A673 (cell line): ENCODE measurements at regions not wholly inside any gene's neighbourhood (a gene's known extent, or its start where the extent isn't known, plus 50 kb on each side); places are given as distances from the start of the nearest gene placed in this dataset.

Experiments used
- BruUV-seq: library from RNA; stranded (reverse); fragments of 400-500 nt; replicated peaks from 2 replicates; lab custom pipeline; 2021; lab: Mats Ljungman, UMichigan
- CTCF ChIA-PET: fragments of 300-600 bp; sonication (Branson Sonifier 250); formaldehyde crosslinking; loops from one replicate; lab custom pipeline; 2022; ENCODE audit warnings: antibody characterized with exemption; lab: Charles Lee
- POLR2A ChIA-PET: fragments of 300-600 bp; sonication (Branson Sonifier 250); formaldehyde crosslinking; loops from one replicate; lab custom pipeline; 2022; ENCODE audit warnings: antibody characterized with exemption; ENCODE audit not compliant: low non-redundant PET; lab: Charles Lee
- DNase-seq: peaks from one replicate; pipeline ENCODE4 v3.0.0-alpha.2; 2015; ENCODE audit warnings: low spot score
- H3K27ac ChIP-seq: fragments of 200-600 bp; sonication (generic); 2 replicates; pipeline ENCODE4 v1.5.1; 2016; ENCODE audit warnings: mixed run types, low read depth, mild to moderate bottlenecking, mixed read lengths, antibody characterized with exemption, low read length; ENCODE audit not compliant: poor library complexity, severe bottlenecking
- H3K27me3 ChIP-seq: fragments of 200-600 bp; sonication (generic); replicated peaks from 2 replicates; pipeline ENCODE4 v1.6.1; 2017; ENCODE audit warnings: mixed run types, low read depth, mild to moderate bottlenecking, mixed read lengths, antibody characterized with exemption, low read length; ENCODE audit not compliant: insufficient read depth, poor library complexity
- H3K36me3 ChIP-seq: fragments of 200-600 bp; sonication (generic); 2 replicates; pipeline ENCODE4 v1.6.1; 2016; ENCODE audit warnings: mixed run types, mild to moderate bottlenecking, mixed read lengths, antibody characterized with exemption, low read length; ENCODE audit not compliant: insufficient read depth, poor library complexity, severe bottlenecking
- H3K4me1 ChIP-seq: fragments of 200-600 bp; sonication (generic); 2 replicates; pipeline ENCODE4 v1.6.1; 2017; ENCODE audit warnings: mixed run types, mild to moderate bottlenecking, mixed read lengths, antibody characterized with exemption, low read length; ENCODE audit not compliant: insufficient read depth, poor library complexity, severe bottlenecking
- H3K4me3 ChIP-seq: fragments of 200-600 bp; sonication (generic); 2 replicates; pipeline ENCODE4 v1.5.1; 2016; ENCODE audit warnings: low read depth, mixed run types, mild to moderate bottlenecking, mixed read lengths, low read length; ENCODE audit not compliant: poor library complexity, severe bottlenecking
- H3K9me3 ChIP-seq: fragments of 200-600 bp; sonication (generic); 2 replicates; pipeline ENCODE4 v1.6.1; 2016; ENCODE audit warnings: mixed run types, low read depth, mild to moderate bottlenecking, mixed read lengths, antibody characterized with exemption, low read length; ENCODE audit not compliant: poor library complexity, severe bottlenecking
- CTCF ChIP-seq: fragments of 300-800, 200-600 bp; sonication (generic); conservative IDR thresholded peaks from 2 replicates; pipeline ENCODE4 v1.5.1; 2017; ENCODE audit warnings: low read depth, mild to moderate bottlenecking, antibody characterized with exemption, low read length, moderate library complexity, mixed read lengths
- EZH2 ChIP-seq: fragments of 200-600 bp; sonication (generic); IDR thresholded peaks from 2 replicates; pipeline ENCODE4 v1.6.1; 2017; ENCODE audit warnings: borderline replicate concordance, low read depth, mild to moderate bottlenecking, mixed read lengths, antibody characterized with exemption, low read length; ENCODE audit not compliant: poor library complexity, severe bottlenecking
- intact Hi-C: fragments of 100-400 bp; cut with micrococcal nuclease; formaldehyde crosslinking; loops from one replicate; pipeline ENCODE4 v1.10.0; 2022; ENCODE audit not compliant: unreplicated experiment

- intact Hi-C loops, result no loop called here
- H3K36me3 ChIP-seq, result no peaks in the 10 kb centered on the region
- H3K4me1 ChIP-seq, result no peaks in the 10 kb centered on the region
- CTCF ChIA-PET, result no interaction called here
- DNase-seq, result no peak
- POLR2A ChIA-PET, result no interaction called here
- peaks cover 4% of the 10 kb centered on the region for H3K27me3 ChIP-seq
- TF ChIP-seq EZH2 (no peak), CTCF (no peak)
- H3K4me3 ChIP-seq, result no peak overlapping the region
- no peaks in the 10 kb centered on the region for H3K9me3 ChIP-seq
- no peak overlapping the region for H3K27ac ChIP-seq
- BruUV-seq, result no TSS peak
Measured at GRCh38 chr3:16113704-16114103, 60.8 kb upstream of the GALNT15 start.

GRCh38 chr3:16114429-16114828, 60.1 kb upstream of the GALNT15 start:
- no peaks in the 10 kb centered on the region for H3K4me1 ChIP-seq
- CTCF ChIA-PET, result no interaction called here
- TF ChIP-seq CTCF (no peak), EZH2 (no peak)
- H3K9me3 ChIP-seq, result no peaks in the 10 kb centered on the region
- no TSS peak for BruUV-seq
- H3K4me3 ChIP-seq, result no peak overlapping the region
- no peak for DNase-seq
- no peaks in the 10 kb centered on the region for H3K27me3 ChIP-seq
- no peaks in the 10 kb centered on the region for H3K36me3 ChIP-seq
- no peak overlapping the region for H3K27ac ChIP-seq
- POLR2A ChIA-PET, result no interaction called here
- intact Hi-C loops, result no loop called here

GRCh38 chr3:16114930-16115329, 59.5 kb upstream of the GALNT15 start:
- no peak overlapping the region for H3K4me3 ChIP-seq
- DNase-seq, result no peak
- intact Hi-C loops, result no loop called here
- no peaks in the 10 kb centered on the region for H3K4me1 ChIP-seq
- H3K36me3 ChIP-seq, result no peaks in the 10 kb centered on the region
- no TSS peak for BruUV-seq
- H3K9me3 ChIP-seq, result no peaks in the 10 kb centered on the region
- H3K27me3 ChIP-seq, result no peaks in the 10 kb centered on the region
- H3K27ac ChIP-seq, result no peak overlapping the region
- ChIA-PET CTCF (no interaction called here), POLR2A (no interaction called here)
- TF ChIP-seq EZH2, result no peak
- TF ChIP-seq CTCF, result no peak
